T-helper 2 cell treated with Interferon-gamma antibody and Interleukin-4, amounts not matched to agents 5 μg/mL and 100 μg/mL, for 36 hours (primary cell): ENCODE measurements at regions not wholly inside any gene's neighbourhood (a gene's known extent, or its start where the extent isn't known, plus 50 kb on each side); places are given as distances from the start of the nearest gene placed in this dataset.

Source experiments
- DNase-seq: peaks from one replicate; pipeline ENCODE4 v3.0.0; 2021; ENCODE audit warnings: low spot score
- H3K27ac Mint-ChIP-seq: one replicate; pipeline ENCODE4 v1.8.0; 2021; ENCODE audit warnings: mild to moderate bottlenecking, mixed read lengths
- H3K27me3 Mint-ChIP-seq: one replicate; pipeline ENCODE4 v1.8.0; 2021; ENCODE audit warnings: low read depth, mixed read lengths
- H3K36me3 Mint-ChIP-seq: one replicate; pipeline ENCODE4 v1.8.0; 2021; ENCODE audit warnings: low read depth, mixed read lengths
- H3K4me1 Mint-ChIP-seq: one replicate; pipeline ENCODE4 v1.8.0; 2021; ENCODE audit warnings: low read depth, mixed read lengths
- H3K4me3 Mint-ChIP-seq: one replicate; pipeline ENCODE4 v1.8.0; 2022; ENCODE audit warnings: mild to moderate bottlenecking, moderate library complexity, mixed read lengths
- H3K9me3 Mint-ChIP-seq: one replicate; pipeline ENCODE4 v1.8.0; 2021; ENCODE audit warnings: mixed read lengths

- Mint-ChIP-seq H3K27me3 (no peaks in the 10 kb centered on the region), H3K4me1 (no peaks in the 10 kb centered on the region), H3K27ac (no peak overlapping the region), H3K36me3 (no peaks in the 10 kb centered on the region), H3K9me3 (no peaks in the 10 kb centered on the region), H3K4me3 (no peak overlapping the region)
- no peak for DNase-seq
Observed at GRCh38 chr22:49408102-49408836, 419.4 kb downstream of the BRD1 start.

- Mint-ChIP-seq H3K36me3 (no peaks in the 10 kb centered on the region), H3K27ac (no peak overlapping the region), H3K27me3 (no peaks in the 10 kb centered on the region), H3K4me3 (no peak overlapping the region), H3K9me3 (no peaks in the 10 kb centered on the region), H3K4me1 (no peaks in the 10 kb centered on the region)
- no peak for DNase-seq
Observed at GRCh38 chr22:49406879-49407587, 420.6 kb downstream of the BRD1 start.

GRCh38 chr22:49406047-49406650 is 421.5 kb downstream of the BRD1 start:
- no peaks in the 10 kb centered on the region for H3K27me3 Mint-ChIP-seq

GRCh38 chr22:49405590-49405989 is 422.1 kb downstream of the BRD1 start:
- Mint-ChIP-seq H3K27me3 (no peaks in the 10 kb centered on the region), H3K4me1 (no peaks in the 10 kb centered on the region), H3K36me3 (no peaks in the 10 kb centered on the region), H3K9me3 (no peaks in the 10 kb centered on the region), H3K27ac (no peak overlapping the region), H3K4me3 (no peak overlapping the region)
- no peak for DNase-seq

More at GRCh38 chr22:49406047-49406650, 421.5 kb downstream of the BRD1 start:
- H3K36me3 Mint-ChIP-seq, result no peaks in the 10 kb centered on the region
- no peak overlapping the region for H3K4me3 Mint-ChIP-seq
- no peak overlapping the region for H3K27ac Mint-ChIP-seq
- no peak for DNase-seq
- H3K4me1 Mint-ChIP-seq, result no peaks in the 10 kb centered on the region
- no peaks in the 10 kb centered on the region for H3K9me3 Mint-ChIP-seq

GRCh38 chr22:49404576-49405241 is 423.0 kb downstream of the BRD1 start:
- Mint-ChIP-seq H3K27ac (no peak overlapping the region), H3K4me1 (no peaks in the 10 kb centered on the region), H3K27me3 (no peaks in the 10 kb centered on the region), H3K9me3 (no peaks in the 10 kb centered on the region), H3K36me3 (no peaks in the 10 kb centered on the region), H3K4me3 (no peak overlapping the region)
- no peak for DNase-seq

- Mint-ChIP-seq H3K9me3 (no peaks in the 10 kb centered on the region), H3K4me1 (no peaks in the 10 kb centered on the region), H3K27ac (no peak overlapping the region), H3K4me3 (no peak overlapping the region), H3K27me3 (no peaks in the 10 kb centered on the region), H3K36me3 (no peaks in the 10 kb centered on the region)
- DNase-seq, result no peak
Observed at GRCh38 chr22:49404020-49404419, 423.7 kb downstream of the BRD1 start.

GRCh38 chr22:49403102-49403501 is 424.6 kb downstream of the BRD1 start:
- H3K9me3 Mint-ChIP-seq, result no peaks in the 10 kb centered on the region
- no peaks in the 10 kb centered on the region for H3K4me1 Mint-ChIP-seq
- no peaks in the 10 kb centered on the region for H3K27me3 Mint-ChIP-seq
- no peaks in the 10 kb centered on the region for H3K36me3 Mint-ChIP-seq
- no peak for DNase-seq
- no peak overlapping the region for H3K27ac Mint-ChIP-seq
- H3K4me3 Mint-ChIP-seq, result no peak overlapping the region

- Mint-ChIP-seq H3K4me3 (no peak overlapping the region), H3K27me3 (no peaks in the 10 kb centered on the region), H3K27ac (no peak overlapping the region), H3K9me3 (no peaks in the 10 kb centered on the region), H3K36me3 (no peaks in the 10 kb centered on the region), H3K4me1 (no peaks in the 10 kb centered on the region)
- DNase-seq, result no peak
Observed at GRCh38 chr22:49402169-49402568, 425.5 kb downstream of the BRD1 start.

GRCh38 chr22:49400941-49401598 is 426.6 kb downstream of the BRD1 start:
- Mint-ChIP-seq H3K9me3 (no peaks in the 10 kb centered on the region), H3K4me1 (no peaks in the 10 kb centered on the region), H3K27me3 (no peaks in the 10 kb centered on the region), H3K4me3 (no peak overlapping the region), H3K36me3 (no peaks in the 10 kb centered on the region), H3K27ac (no peak overlapping the region)
- no peak for DNase-seq

- Mint-ChIP-seq H3K4me1 (no peaks in the 10 kb centered on the region), H3K9me3 (peaks cover under 1% of the 10 kb centered on the region), H3K36me3 (no peaks in the 10 kb centered on the region), H3K27ac (no peak overlapping the region), H3K27me3 (no peaks in the 10 kb centered on the region), H3K4me3 (no peak overlapping the region)
- DNase-seq, result no peak
Observed at GRCh38 chr22:49400136-49400940, 427.3 kb downstream of the BRD1 start.

- Mint-ChIP-seq H3K36me3 (peaks cover 1% of the 10 kb centered on the region), H3K27ac (no peak overlapping the region), H3K4me3 (no peak overlapping the region), H3K27me3 (no peaks in the 10 kb centered on the region), H3K4me1 (no peaks in the 10 kb centered on the region), H3K9me3 (peaks cover 11% of the 10 kb centered on the region)
- DNase-seq, result no peak
Observed at GRCh38 chr22:49398646-49399045, 429.0 kb downstream of the BRD1 start.

- peaks cover 1% of the 10 kb centered on the region for H3K36me3 Mint-ChIP-seq
- no peak overlapping the region for H3K27ac Mint-ChIP-seq
- peaks cover 15% of the 10 kb centered on the region for H3K9me3 Mint-ChIP-seq
- no peak for DNase-seq
- no peak overlapping the region for H3K4me3 Mint-ChIP-seq
- no peaks in the 10 kb centered on the region for H3K27me3 Mint-ChIP-seq
- H3K4me1 Mint-ChIP-seq, result no peaks in the 10 kb centered on the region
Observed at GRCh38 chr22:49398115-49398514, 429.6 kb downstream of the BRD1 start.

- Mint-ChIP-seq H3K36me3 (peaks cover 1% of the 10 kb centered on the region), H3K4me1 (no peaks in the 10 kb centered on the region), H3K9me3 (peaks cover 19% of the 10 kb centered on the region), H3K4me3 (no peak overlapping the region), H3K27me3 (no peaks in the 10 kb centered on the region), H3K27ac (no peak overlapping the region)
- no peak for DNase-seq
Observed at GRCh38 chr22:49396817-49397216, 430.9 kb downstream of the BRD1 start.
